GM10248 (cell line): ENCODE measurements at regions not wholly inside any gene's neighbourhood (a gene's known extent, or its start where the extent isn't known, plus 50 kb on each side); places are given as distances from the start of the nearest gene placed in this dataset.

Experiments
- CTCF ChIA-PET: fragments of 300-600 bp; sonication (Branson Sonifier 250); formaldehyde crosslinking; extraction: SDS; loops from one replicate; lab custom pipeline; 2021; ENCODE audit warnings: antibody characterized with exemption; lab: Yijun Ruan, JAX
- POLR2A ChIA-PET: fragments of 350-650 bp; sonication (Branson Sonifier 250); formaldehyde crosslinking; extraction: SDS; loops from one replicate; lab custom pipeline; 2020; ENCODE audit warnings: antibody characterized with exemption; lab: Yijun Ruan, JAX
- DNase-seq: peaks from one replicate; pipeline ENCODE4 v3.0.0; 2012; ENCODE audit errors: extremely low spot score
- CTCF ChIP-seq: IDR thresholded peaks from 2 replicates; pipeline ENCODE4 v1.5.1; 2012; ENCODE audit warnings: mild to moderate bottlenecking, low read depth; ENCODE audit errors: extremely low read depth, missing control alignments, control extremely low read depth

- ChIA-PET CTCF (interaction anchor here (0.7 to 1.8 kb wide), 4 partner anchors 9 to 40 kb away, joined by 3 to 4 read pairs (median 3); no protein-coding TSS in a partner anchor), POLR2A (no interaction called here)
- no peak for TF ChIP-seq CTCF
- DNase-seq: no peak
Observed at GRCh38 chr5:127993476-127993875, 90.1 kb upstream of the SLC12A2 start.

GRCh38 chr5:127994087-127994660 lies 89.4 kb upstream of the SLC12A2 start:
- ChIA-PET POLR2A (no interaction called here), CTCF (interaction anchor here (1.1 to 1.8 kb wide), 2 partner anchors 9 to 33 kb away, joined by 3 read pairs; no protein-coding TSS in a partner anchor)
- TF ChIP-seq CTCF: no peak
- DNase-seq: no peak

GRCh38 chr5:127995556-127995955 lies 88.0 kb upstream of the SLC12A2 start:
- DNase-seq: no peak
- ChIA-PET CTCF (no interaction called here), POLR2A (no interaction called here)
- TF ChIP-seq CTCF: no peak

- ChIA-PET CTCF (interaction anchor here (0.6 to 3.3 kb wide), 7 partner anchors 9 to 26 kb away, joined by 3 to 12 read pairs (median 3); no protein-coding TSS in a partner anchor), POLR2A (no interaction called here)
- DNase-seq: no peak
- TF ChIP-seq CTCF: no peak
Observed at GRCh38 chr5:127997201-127997704, 86.3 kb upstream of the SLC12A2 start.

GRCh38 chr5:127998950-127999615 lies 84.5 kb upstream of the SLC12A2 start:
- no peak for TF ChIP-seq CTCF
- POLR2A ChIA-PET: no interaction called here
- CTCF ChIA-PET: interaction anchor here (0.9 to 3.3 kb wide), 5 partner anchors 9 to 18 kb away, joined by 4 to 12 read pairs (median 5); no protein-coding TSS in a partner anchor
- no peak for DNase-seq

- DNase-seq: no peak
- no peak for TF ChIP-seq CTCF
- CTCF ChIA-PET: interaction anchor here (1.4 to 3.3 kb wide), 2 partner anchors 12 to 17 kb away, joined by 4 to 12 read pairs; no protein-coding TSS in a partner anchor
- POLR2A ChIA-PET: interaction anchor here (0.5 kb wide), 1 partner anchor 80 kb away, joined by 3 read pairs; no protein-coding TSS in a partner anchor
Observed at GRCh38 chr5:127999909-128000308, 83.7 kb upstream of the SLC12A2 start.
